Activated CD8-positive, alpha-beta T cell treated with anti-CD3 and anti-CD28 coated beads, Interleukin-2, amount 10 ng/mL, durations not matched to agents 7 days and 5 days (primary cell): ENCODE measurements at regions not wholly inside any gene's neighbourhood (a gene's known extent, or its start where the extent isn't known, plus 50 kb on each side); places are given as distances from the start of the nearest gene placed in this dataset.

Experiments
- ATAC-seq: fragments of 150-1000 bp; cut with Tn5 transposase; one replicate; pipeline ENCODE4 v1.10.0; 2021; ENCODE audit warnings: moderate library complexity
- CTCF ChIA-PET: fragments of 350-600 bp; sonication (Branson Sonifier 250); formaldehyde crosslinking; loops from one replicate; lab custom pipeline; 2021; ENCODE audit warnings: antibody characterized with exemption; lab: Charles Lee
- POLR2A ChIA-PET: fragments of 350-600 bp; sonication (Branson Sonifier 250); formaldehyde crosslinking; loops from one replicate; lab custom pipeline; 2021; ENCODE audit warnings: antibody characterized with exemption; lab: Charles Lee
- DNase-seq: peaks from one replicate; pipeline ENCODE4 v3.0.0-alpha.2; 2020
- H3K27ac Mint-ChIP-seq: one replicate; pipeline ENCODE4 v1.8.0; 2021; ENCODE audit warnings: mild to moderate bottlenecking, mixed read lengths
- H3K27me3 Mint-ChIP-seq: one replicate; pipeline ENCODE4 v1.8.0; 2021; ENCODE audit warnings: low read depth, mixed read lengths
- H3K36me3 Mint-ChIP-seq: one replicate; pipeline ENCODE4 v1.8.0; 2021; ENCODE audit warnings: low read depth, mixed read lengths
- H3K4me1 Mint-ChIP-seq: one replicate; pipeline ENCODE4 v1.8.0; 2021; ENCODE audit warnings: low read depth, mixed read lengths
- H3K4me3 Mint-ChIP-seq: one replicate; pipeline ENCODE4 v1.8.0; 2021; ENCODE audit warnings: mild to moderate bottlenecking, mixed read lengths
- H3K9me3 Mint-ChIP-seq: one replicate; pipeline ENCODE4 v1.8.0; 2022; ENCODE audit warnings: mixed read lengths; ENCODE audit not compliant: insufficient read depth

DNA sequence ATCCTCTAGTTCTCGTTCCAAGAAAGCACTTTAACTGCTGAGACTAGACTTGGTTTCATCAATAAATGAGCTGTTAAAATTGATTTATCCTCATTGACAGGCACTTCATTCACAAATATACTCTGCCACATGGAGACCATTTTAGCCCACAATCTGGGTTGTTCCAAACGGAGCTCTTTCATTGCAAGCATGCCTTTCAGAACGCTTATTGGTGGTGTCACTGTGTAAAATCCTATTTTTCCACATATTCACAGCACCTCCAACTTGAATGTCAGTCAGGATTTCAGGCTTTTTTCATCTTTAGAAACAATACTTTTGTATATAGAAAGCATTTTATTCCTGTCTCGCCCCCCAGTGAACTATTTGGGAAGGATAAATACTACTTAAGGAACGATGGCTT is 424.7 kb upstream of the NRP1 start:
- CTCF ChIA-PET: no interaction called here
- DNase-seq (no peak), ATAC-seq (no peak)
- Mint-ChIP-seq H3K4me1 (no peaks in the 10 kb centered on the region), H3K27ac (no peak overlapping the region), H3K4me3 (no peak overlapping the region), H3K27me3 (no peaks in the 10 kb centered on the region), H3K36me3 (no peaks in the 10 kb centered on the region), H3K9me3 (peaks cover 4% of the 10 kb centered on the region)
- POLR2A ChIA-PET: no interaction called here

DNA sequence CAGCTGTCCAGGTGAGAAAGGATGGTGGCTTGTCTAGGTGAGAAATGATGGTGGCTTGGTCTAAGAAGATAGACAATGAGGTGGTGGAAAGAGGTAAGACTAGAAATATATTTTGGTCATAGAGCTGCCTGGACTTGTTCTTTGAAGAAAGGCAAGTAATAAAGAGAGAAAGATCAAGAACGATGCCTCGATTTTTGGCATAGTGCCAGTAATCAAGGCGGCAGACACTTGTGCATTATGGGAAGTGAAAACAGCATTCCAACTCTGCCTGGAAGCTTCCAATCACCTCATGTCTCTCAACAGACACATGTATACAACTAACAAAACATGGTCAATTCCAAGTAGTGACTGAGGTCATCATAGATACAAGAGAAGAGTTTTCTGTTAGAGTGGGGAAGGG is 423.8 kb upstream of the NRP1 start:
- peaks cover 4% of the 10 kb centered on the region for H3K9me3 Mint-ChIP-seq
- H3K27ac Mint-ChIP-seq: no peak overlapping the region
- no peak overlapping the region for H3K4me3 Mint-ChIP-seq
- no peaks in the 10 kb centered on the region for H3K27me3 Mint-ChIP-seq
- no peaks in the 10 kb centered on the region for H3K4me1 Mint-ChIP-seq
- no peak for DNase-seq
- ATAC-seq: no peak
- ChIA-PET POLR2A (no interaction called here), CTCF (interaction anchor here (0.6 kb wide), 1 partner anchor 21 kb away, joined by 3 read pairs; no protein-coding TSS in a partner anchor)
- no peaks in the 10 kb centered on the region for H3K36me3 Mint-ChIP-seq

DNA sequence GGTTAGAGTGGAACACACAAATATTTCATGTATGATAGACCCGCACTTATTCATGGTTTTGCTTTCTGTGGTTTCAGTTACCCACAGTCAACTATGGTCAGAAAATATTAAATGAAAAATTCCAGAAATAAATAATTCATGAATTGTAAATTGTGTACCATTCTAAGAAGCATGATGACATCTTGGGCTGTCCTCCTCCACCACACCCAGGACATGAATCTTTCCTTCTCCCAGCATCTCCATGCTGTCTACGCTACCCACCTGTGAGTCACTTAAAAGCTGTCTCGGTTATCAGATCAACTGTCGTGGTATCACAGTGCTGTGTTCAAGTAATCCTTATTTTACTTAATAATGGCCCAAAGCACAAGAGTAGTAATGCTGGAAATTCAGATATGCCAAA is 419.6 kb upstream of the NRP1 start:
- Mint-ChIP-seq H3K27me3 (no peaks in the 10 kb centered on the region), H3K36me3 (no peaks in the 10 kb centered on the region), H3K4me3 (no peak overlapping the region), H3K27ac (no peak overlapping the region), H3K4me1 (no peaks in the 10 kb centered on the region), H3K9me3 (no peaks in the 10 kb centered on the region)
- ChIA-PET CTCF (no interaction called here), POLR2A (interaction anchor here (0.5 kb wide), 1 partner anchor 10 kb away, joined by 5 read pairs; no protein-coding TSS in a partner anchor)
- ATAC-seq: no peak
- no peak for DNase-seq

DNA sequence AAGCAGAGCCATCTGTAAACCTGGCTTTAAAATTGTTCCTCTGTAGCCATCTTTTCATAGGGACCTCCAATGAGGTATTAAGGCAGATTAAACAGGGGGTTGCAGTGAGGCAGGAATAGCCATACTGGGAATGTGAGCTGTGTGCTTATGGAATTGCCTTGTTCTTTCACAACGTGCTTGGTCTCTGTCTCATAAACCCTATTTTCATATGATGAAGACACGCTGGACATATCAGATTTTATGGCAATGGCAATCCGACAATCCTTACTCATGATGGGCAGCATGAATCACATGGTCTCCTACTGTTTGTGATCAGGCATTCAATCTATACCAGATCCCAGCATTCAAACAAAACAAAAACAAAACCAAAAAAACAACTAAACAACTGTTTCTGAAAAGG is 418.9 kb upstream of the NRP1 start:
- Mint-ChIP-seq H3K27ac (no peak overlapping the region), H3K36me3 (no peaks in the 10 kb centered on the region), H3K27me3 (no peaks in the 10 kb centered on the region), H3K4me1 (no peaks in the 10 kb centered on the region), H3K4me3 (no peak overlapping the region), H3K9me3 (no peaks in the 10 kb centered on the region)
- ChIA-PET CTCF (no interaction called here), POLR2A (no interaction called here)
- DNase-seq: no peak
- no peak for ATAC-seq

DNA sequence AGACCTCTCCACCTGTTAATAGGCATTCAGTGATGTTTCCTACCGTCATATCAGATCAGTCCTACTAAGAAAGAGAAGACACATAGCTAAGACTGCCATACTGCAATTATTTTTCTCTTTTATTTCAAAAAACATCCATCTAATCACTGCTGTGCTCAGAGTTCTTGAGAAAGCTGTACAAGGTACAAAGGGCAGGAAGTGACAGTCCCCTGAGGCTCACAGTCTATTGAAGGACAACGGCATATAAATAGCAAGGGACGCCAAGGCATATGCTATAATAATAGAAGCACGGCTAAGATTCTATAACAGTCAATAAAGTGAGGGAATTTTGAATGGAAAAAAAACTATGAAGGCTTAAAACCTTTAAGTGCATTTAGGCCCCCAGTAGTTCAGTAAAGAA is 415.3 kb upstream of the NRP1 start:
- Mint-ChIP-seq H3K9me3 (no peaks in the 10 kb centered on the region), H3K4me1 (no peaks in the 10 kb centered on the region), H3K36me3 (no peaks in the 10 kb centered on the region), H3K4me3 (no peak overlapping the region), H3K27ac (no peak overlapping the region), H3K27me3 (no peaks in the 10 kb centered on the region)
- ATAC-seq (no peak), DNase-seq (no peak)
- ChIA-PET CTCF (no interaction called here), POLR2A (no interaction called here)

DNA sequence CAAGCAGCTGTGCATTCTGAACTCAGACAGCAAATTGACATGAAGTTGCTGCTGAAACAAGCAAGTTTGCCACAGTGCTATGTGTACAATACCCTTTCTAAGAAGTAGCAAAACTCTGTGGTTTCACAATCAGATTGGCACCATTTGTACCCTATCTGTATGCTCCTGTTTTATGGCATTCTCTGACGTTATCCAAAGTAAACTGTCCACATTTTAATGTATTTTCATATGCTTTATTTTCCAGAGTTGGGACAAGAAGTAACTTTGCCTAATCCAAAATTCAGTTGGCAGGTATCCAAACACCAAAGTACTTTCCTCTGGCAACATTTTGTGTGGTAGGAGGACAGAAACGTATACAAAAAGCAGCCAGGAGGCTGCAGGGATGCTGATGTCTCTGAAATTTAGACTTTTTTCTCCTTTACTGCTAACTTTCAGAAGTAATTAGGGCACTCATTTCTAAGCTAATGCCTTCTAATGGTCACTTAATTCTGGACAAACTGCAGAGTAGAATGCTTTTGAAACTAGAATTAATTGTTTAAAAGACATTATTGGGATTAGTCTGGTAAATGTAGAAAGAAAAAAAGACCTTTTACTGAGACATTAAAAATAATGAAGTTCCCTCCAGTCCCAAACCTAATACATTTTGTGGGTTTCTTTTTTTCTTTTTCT is 414.7 kb upstream of the NRP1 start:
- Mint-ChIP-seq H3K27ac (no peak overlapping the region), H3K36me3 (no peaks in the 10 kb centered on the region), H3K4me3 (no peak overlapping the region), H3K9me3 (no peaks in the 10 kb centered on the region), H3K27me3 (no peaks in the 10 kb centered on the region), H3K4me1 (no peaks in the 10 kb centered on the region)
- ChIA-PET CTCF (no interaction called here), POLR2A (no interaction called here)
- ATAC-seq (no peak), DNase-seq (no peak)

DNA sequence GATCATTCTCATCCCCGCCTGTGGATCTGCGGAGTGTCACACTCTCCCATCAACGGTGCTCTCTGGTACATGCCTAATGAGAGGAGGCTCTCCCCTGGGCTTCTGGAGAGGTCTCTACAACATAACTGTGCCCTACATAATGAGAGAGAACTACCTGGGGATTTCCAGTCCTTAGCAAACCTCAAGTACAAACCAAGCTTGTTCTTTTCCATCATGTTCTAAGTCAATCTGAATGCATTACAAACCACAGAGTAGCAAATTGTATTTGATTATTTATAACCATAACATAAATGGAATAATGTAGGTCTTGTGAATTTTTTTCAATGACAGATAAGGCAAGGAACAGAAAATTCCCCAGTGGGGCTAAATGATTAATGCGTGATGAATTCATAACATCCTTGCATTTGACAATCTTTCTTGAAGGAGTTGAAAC is 412.4 kb upstream of the NRP1 start:
- Mint-ChIP-seq H3K4me3 (no peak overlapping the region), H3K36me3 (no peaks in the 10 kb centered on the region), H3K9me3 (no peaks in the 10 kb centered on the region), H3K4me1 (no peaks in the 10 kb centered on the region), H3K27me3 (no peaks in the 10 kb centered on the region), H3K27ac (no peak overlapping the region)
- ChIA-PET CTCF (no interaction called here), POLR2A (no interaction called here)
- DNase-seq: no peak
- ATAC-seq: no peak

DNA sequence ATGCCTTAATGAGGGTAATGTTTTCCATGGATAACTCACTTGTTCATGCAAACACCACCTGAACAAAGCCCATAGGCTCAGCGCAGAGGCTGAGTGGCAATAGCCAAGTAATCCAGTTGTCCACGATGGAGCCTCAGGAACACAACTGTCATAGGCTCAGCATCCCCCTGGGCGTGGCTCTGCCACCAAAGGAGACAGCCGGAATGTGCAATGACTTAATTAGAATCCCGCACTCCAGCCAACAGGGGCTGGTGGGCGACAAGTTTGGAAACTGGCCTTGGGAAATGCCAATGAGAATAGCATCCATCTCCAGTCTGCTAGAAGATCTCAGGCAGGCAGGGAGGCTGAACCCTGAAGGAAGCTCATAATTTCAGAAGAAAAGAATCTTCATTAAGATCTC is 411.7 kb upstream of the NRP1 start:
- no peaks in the 10 kb centered on the region for H3K9me3 Mint-ChIP-seq
- H3K36me3 Mint-ChIP-seq: no peaks in the 10 kb centered on the region
- no peaks in the 10 kb centered on the region for H3K27me3 Mint-ChIP-seq
- ChIA-PET CTCF (no interaction called here), POLR2A (no interaction called here)
- H3K4me3 Mint-ChIP-seq: no peak overlapping the region
- DNase-seq (no peak), ATAC-seq (no peak)
- H3K4me1 Mint-ChIP-seq: no peaks in the 10 kb centered on the region
- no peak overlapping the region for H3K27ac Mint-ChIP-seq

DNA sequence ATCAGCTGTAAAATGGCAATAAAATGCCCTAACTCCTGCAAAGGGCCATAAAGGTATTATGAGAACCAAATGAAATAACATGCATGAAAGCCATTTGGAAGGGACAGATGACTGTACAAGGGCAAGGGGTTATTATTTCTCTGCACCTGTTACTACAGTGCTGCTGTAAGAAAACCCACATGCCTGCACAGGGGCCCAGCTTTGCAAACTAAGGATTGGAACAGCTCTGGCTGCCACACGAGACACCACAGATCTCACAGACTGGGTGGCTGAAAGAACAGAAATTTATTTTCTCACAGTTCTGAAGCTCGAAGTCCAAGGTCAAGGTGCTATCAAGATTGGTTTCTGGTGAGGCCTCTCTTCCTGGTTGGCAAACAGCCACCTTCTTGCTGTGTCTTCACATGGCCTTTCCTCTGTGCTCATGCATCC is 409.0 kb upstream of the NRP1 start:
- POLR2A ChIA-PET: interaction anchor here (0.6 kb wide), 1 partner anchor 10 kb away, joined by 5 read pairs; no protein-coding TSS in a partner anchor
- H3K4me3 Mint-ChIP-seq: no peak overlapping the region
- ATAC-seq (no peak), DNase-seq (no peak)
- no peaks in the 10 kb centered on the region for H3K27me3 Mint-ChIP-seq
- H3K4me1 Mint-ChIP-seq: no peaks in the 10 kb centered on the region
- H3K9me3 Mint-ChIP-seq: no peaks in the 10 kb centered on the region
- H3K36me3 Mint-ChIP-seq: no peaks in the 10 kb centered on the region
- CTCF ChIA-PET: no interaction called here
- no peak overlapping the region for H3K27ac Mint-ChIP-seq

DNA sequence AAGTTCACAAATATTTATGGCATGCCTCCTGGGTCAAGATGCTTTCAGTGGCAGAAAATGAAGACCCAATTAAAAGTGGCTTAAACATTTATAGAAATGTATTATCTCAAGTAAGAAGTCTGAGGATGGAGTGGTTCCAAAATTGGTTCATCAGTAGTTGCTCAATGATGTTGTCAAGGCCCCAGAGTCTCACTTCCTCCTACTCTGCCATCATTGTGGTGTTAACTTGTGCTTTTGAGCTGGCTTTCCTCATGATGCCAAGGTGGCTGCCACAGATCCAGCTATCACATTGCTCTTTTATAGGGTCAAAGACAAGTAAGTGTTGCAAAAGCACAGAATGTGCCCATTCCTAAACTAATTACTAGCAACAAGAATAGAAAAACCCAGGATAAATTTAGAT is 404.6 kb upstream of the NRP1 start:
- ATAC-seq: no peak
- Mint-ChIP-seq H3K4me1 (no peaks in the 10 kb centered on the region), H3K27me3 (no peaks in the 10 kb centered on the region), H3K36me3 (no peaks in the 10 kb centered on the region), H3K4me3 (no peak overlapping the region), H3K27ac (no peak overlapping the region), H3K9me3 (no peaks in the 10 kb centered on the region)
- CTCF ChIA-PET: no interaction called here
- no peak for DNase-seq
- POLR2A ChIA-PET: no interaction called here

DNA sequence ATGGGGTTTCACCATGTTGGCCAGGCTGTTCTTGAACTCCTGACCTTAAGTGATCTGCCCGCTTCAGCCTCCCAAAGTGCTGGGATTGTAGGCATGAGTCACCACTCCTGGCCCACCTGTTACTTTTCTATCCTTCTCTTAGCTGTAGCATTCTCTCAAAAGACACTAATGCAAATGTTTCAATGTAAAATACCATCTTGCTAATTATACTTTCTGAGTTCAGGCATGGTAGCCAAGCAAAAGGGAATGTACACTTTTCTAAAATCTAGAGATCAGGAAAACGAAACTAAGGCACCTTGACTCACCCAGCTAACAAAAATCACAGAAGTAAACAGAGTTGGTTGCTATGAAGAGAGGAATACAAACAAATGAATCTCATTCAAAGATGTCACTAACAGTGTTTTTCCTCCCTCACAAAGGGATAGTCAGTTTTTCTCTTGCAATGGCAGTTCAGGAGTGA is 401.0 kb upstream of the NRP1 start:
- CTCF ChIA-PET: no interaction called here
- POLR2A ChIA-PET: no interaction called here
- Mint-ChIP-seq H3K9me3 (no peaks in the 10 kb centered on the region), H3K36me3 (no peaks in the 10 kb centered on the region), H3K4me1 (no peaks in the 10 kb centered on the region), H3K27me3 (no peaks in the 10 kb centered on the region), H3K4me3 (no peak overlapping the region), H3K27ac (no peak overlapping the region)
- no peak for DNase-seq
- no peak for ATAC-seq

DNA sequence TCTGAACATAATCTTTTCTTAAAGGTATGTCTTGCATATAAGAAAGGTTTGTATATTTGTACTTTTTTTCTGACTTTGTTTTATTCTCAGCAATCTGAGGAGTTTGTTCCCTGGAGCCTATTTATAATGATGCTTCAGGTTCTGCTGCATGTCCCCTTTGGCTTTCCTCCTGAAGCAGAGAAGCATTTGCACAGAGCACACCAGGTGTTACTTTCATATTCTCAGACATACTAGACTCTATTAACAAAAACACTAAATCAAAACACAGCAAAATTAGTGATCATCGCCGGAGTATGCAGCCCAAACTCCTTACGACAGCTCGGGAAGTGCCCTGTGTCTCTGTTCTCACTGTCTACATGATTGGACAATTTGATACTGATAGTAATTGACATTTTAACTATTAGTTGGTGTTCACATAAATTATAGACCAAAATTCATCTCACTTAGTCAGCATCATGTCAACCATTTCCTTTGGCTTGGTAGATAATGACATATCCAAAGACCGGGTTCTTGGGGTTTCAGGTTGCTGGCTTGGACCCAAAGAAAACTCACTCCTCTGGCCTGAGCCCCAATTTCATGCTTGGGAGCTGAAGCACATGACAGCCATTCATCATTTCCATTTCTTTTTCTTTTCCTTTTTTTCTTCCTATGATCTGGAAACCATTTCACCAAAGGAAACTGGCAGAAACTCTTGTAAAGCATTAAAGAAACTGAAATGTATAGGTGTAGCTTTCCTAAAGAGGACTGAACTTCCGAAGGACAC is 400.1 kb upstream of the NRP1 start:
- H3K4me1 Mint-ChIP-seq: no peaks in the 10 kb centered on the region
- no peaks in the 10 kb centered on the region for H3K36me3 Mint-ChIP-seq
- ATAC-seq (no peak), DNase-seq (no peak)
- no peaks in the 10 kb centered on the region for H3K9me3 Mint-ChIP-seq
- ChIA-PET CTCF (no interaction called here), POLR2A (no interaction called here)
- no peak overlapping the region for H3K4me3 Mint-ChIP-seq
- H3K27me3 Mint-ChIP-seq: no peaks in the 10 kb centered on the region
- no peak overlapping the region for H3K27ac Mint-ChIP-seq
